HepG2 (cell line): ENCODE measurements at regions not wholly inside any gene's neighbourhood (a gene's known extent, or its start where the extent isn't known, plus 50 kb on each side); places are given as distances from the start of the nearest gene placed in this dataset.
A peak's percentile ranks its signal among the peaks of the same experiment; 100 is the strongest.

Source experiments
- ATAC-seq: fragments of 200-7000 bp; cut with Tn5 transposase; 3 replicates; pipeline ENCODE4 v1.9.1; 2020; ENCODE audit warnings: mild to moderate bottlenecking, moderate library complexity
- BruUV-seq: library from RNA; stranded (reverse); fragments of 400-500 nt; replicated peaks from 2 replicates; lab custom pipeline; 2021; lab: Mats Ljungman, UMichigan
- CTCF ChIA-PET: fragments of 300-600 bp; formaldehyde crosslinking; extraction: SDS; loops from one replicate; lab custom pipeline; 2021; ENCODE audit warnings: low total read pairs, inconsistent platforms, low intra/inter-chr PET ratio; lab: Yijun Ruan, JAX
- POLR2A ChIA-PET: fragments of 350-600 bp; sonication (Branson Sonifier 250); formaldehyde crosslinking; loops from one replicate; lab custom pipeline; 2020; ENCODE audit warnings: antibody characterized with exemption, inconsistent platforms; lab: Yijun Ruan, JAX
- DNase-seq: peaks from one replicate; pipeline ENCODE4 v3.0.0-alpha.2; 2015; ENCODE audit warnings: low spot score
- FAIRE-seq: peaks from 3 replicates; lab custom pipeline; 2011; peaks lifted over from hg19 to GRCh38; lab: Jason Lieb, UNC
- H2AFZ ChIP-seq: one replicate; pipeline ENCODE4 v1.6.1; 2011; ENCODE audit warnings: low read length, inconsistent platforms
- H3K27ac ChIP-seq: fragments of 300-600 bp; 3 replicates; pipeline ENCODE4 v1.8.0; 2011; ENCODE audit warnings: mixed run types, mild to moderate bottlenecking, mixed read lengths, low read length, inconsistent platforms; ENCODE audit not compliant: insufficient read depth; ENCODE audit errors: extremely low read length
- H3K27me3 ChIP-seq, 2 experiments: fragments of 200-600 bp in 1 of 2; 2 replicates in 1 of 2; 3 replicates in 1 of 2; pipeline versions ENCODE4 v1.6.0 to v1.8.0; 2011; ENCODE audit warnings: low read length in 2 of 2, mild to moderate bottlenecking in 2 of 2, moderate library complexity in 2 of 2, inconsistent platforms in 1 of 2; ENCODE audit not compliant: insufficient read depth in 2 of 2, control insufficient read depth in 1 of 2
- H3K36me3 ChIP-seq, 2 experiments: fragments of 200-600 bp in 1 of 2; replicated peaks in 1 of 2; 2 replicates in 1 of 2; 3 replicates in 1 of 2; pipeline versions ENCODE4 v1.5.1 to v1.8.0; 2011; ENCODE audit warnings: low read length in 2 of 2, inconsistent platforms in 1 of 2; ENCODE audit not compliant: insufficient read depth in 2 of 2, control insufficient read depth in 1 of 2
- H3K4me1 ChIP-seq: 2 replicates; pipeline ENCODE4 v1.5.1; 2012; ENCODE audit warnings: low read length, inconsistent platforms; ENCODE audit not compliant: insufficient read depth
- H3K4me2 ChIP-seq: 2 replicates; pipeline ENCODE4 v1.6.0; 2011; ENCODE audit warnings: low read depth, low read length, inconsistent platforms
- H3K4me3 ChIP-seq, 3 experiments: fragments of 200-600 bp in 1 of 3; sonication (generic), shearing (Covaris generic) in 1 of 3; replicated peaks in 1 of 3; 2 replicates each; pipeline ENCODE4 v1.5.1; 2011 to 2016; ENCODE audit warnings: low read length in 3 of 3, inconsistent platforms in 2 of 3, low read depth in 2 of 3, mild to moderate bottlenecking in 2 of 3, control low read depth in 1 of 3, mixed read lengths in 1 of 3; ENCODE audit not compliant: insufficient read depth in 1 of 3
- H3K79me2 ChIP-seq: one replicate; pipeline ENCODE4 v1.6.1; 2011; ENCODE audit warnings: low read length, inconsistent platforms; ENCODE audit not compliant: insufficient read depth
- H3K9ac ChIP-seq: 2 replicates; pipeline ENCODE4 v1.6.0; 2011; ENCODE audit warnings: mild to moderate bottlenecking, low read depth, low read length, inconsistent platforms; ENCODE audit not compliant: insufficient read depth
- H3K9me3 ChIP-seq: 2 replicates; pipeline ENCODE4 v1.5.1; 2012; ENCODE audit warnings: mild to moderate bottlenecking, low read length
- H4K20me1 ChIP-seq: 2 replicates; pipeline ENCODE4 v1.6.0; 2011; ENCODE audit warnings: inconsistent platforms, mild to moderate bottlenecking, low read length, moderate library complexity; ENCODE audit not compliant: insufficient read depth
- CREB1 ChIP-seq, 2 experiments: fragments of 450-650 bp in 1 of 2; IDR thresholded peaks; 2 replicates each; pipeline ENCODE4 v1.6.1; 2016 to 2017; ENCODE audit warnings: control low read depth in 1 of 2, mild to moderate bottlenecking in 1 of 2, missing compliant biosample characterization in 1 of 2, missing genetic modification characterization in 1 of 2
- HOXA7 ChIP-seq: sonication (generic); formaldehyde crosslinking; IDR thresholded peaks from 2 replicates; pipeline ENCODE4 v1.8.1; 2022; ENCODE audit warnings: mild to moderate bottlenecking, missing genetic modification reagents, moderate library complexity
- IRF9 ChIP-seq: sonication (generic); formaldehyde crosslinking; IDR thresholded peaks from 2 replicates; pipeline ENCODE4 v1.8.0; 2022; ENCODE audit warnings: missing genetic modification reagents, mild to moderate bottlenecking, borderline replicate concordance
- ZBED4 ChIP-seq: sonication (generic); formaldehyde crosslinking; IDR thresholded peaks from 2 replicates; pipeline ENCODE4 v1.4.0; 2020; ENCODE audit warnings: missing genetic modification reagents, borderline replicate concordance
- ZNF503 ChIP-seq: sonication (generic); formaldehyde crosslinking; IDR thresholded peaks from 2 replicates; pipeline ENCODE4 v1.4.0; 2020; ENCODE audit warnings: missing genetic modification reagents
- ZNF530 ChIP-seq: sonication (generic); formaldehyde crosslinking; IDR thresholded peaks from 2 replicates; pipeline ENCODE4 v1.5.0; 2020; ENCODE audit warnings: low read depth, mild to moderate bottlenecking, missing genetic modification reagents
- ZNF646 ChIP-seq: sonication (generic); formaldehyde crosslinking; IDR thresholded peaks from 2 replicates; pipeline ENCODE4 v1.9.0; 2021; ENCODE audit warnings: mild to moderate bottlenecking, missing genetic modification reagents
- WGBS: methylation state at CpG from one replicate; pipeline ENCODE4 v1.1.6; 2017; ENCODE audit warnings: low lambda C conversion rate; 5-methylcytosine and 5-hydroxymethylcytosine counted together
- in situ Hi-C: cut with HindIII; loops from 2 replicates; pipeline ENCODE4 v1.10.0; 2017; ENCODE audit warnings: low pct_unique_long_range_greater_than_20kb; ENCODE audit not compliant: extremely low pct_ligation_motif_present
- intact Hi-C: fragments of 100-400 bp; cut with micrococcal nuclease; formaldehyde crosslinking; loops from one replicate; pipeline ENCODE4 v1.10.0; 2022; ENCODE audit not compliant: unreplicated experiment

GRCh38 chr12:131477613-131478012 is 233.3 kb upstream of the SFSWAP start:
- Histone ChIP-seq H3K27ac (no peak overlapping the region), H4K20me1 (no peaks in the 10 kb centered on the region), H3K36me3 (no peaks in the 10 kb centered on the region), H3K9me3 (peaks cover 5% of the 10 kb centered on the region; the same call in 1 of the 2 replicates), H2AFZ (no peak overlapping the region), H3K4me3 (no peak overlapping the region), H3K4me2 (no peak overlapping the region), H3K27me3 (peaks cover 2 to 20% of the 10 kb centered on the region in 2 experiments; a peak in 3 of 5 replicates), H3K79me2 (no peaks in the 10 kb centered on the region), H3K9ac (no peak overlapping the region), H3K4me1 (no peaks in the 10 kb centered on the region)
- FAIRE-seq (peak; percentile 83), ATAC-seq (no peak), DNase-seq (no peak)
- in situ Hi-C loops, result no loop called here
- intact Hi-C loops, result no loop called here
- no TSS peak for BruUV-seq
- POLR2A ChIA-PET, result no interaction called here
- 26% methylated on average over 2 of the region's 2 CpGs for WGBS
- CTCF ChIA-PET, result no interaction called here
- TF ChIP-seq ZNF503, result no peak
- TF ChIP-seq IRF9, result no peak
- TF ChIP-seq HOXA7 (CRISPR knock-in tag), result no peak
- no peak for TF ChIP-seq ZBED4 (CRISPR knock-in tag)
- peak; percentile 77 for TF ChIP-seq CREB1 (IDR thresholded peaks at IDR 0.05)
- TF ChIP-seq CREB1 (CRISPR knock-in tag; IDR thresholded peaks at IDR 0.05), result no peak
- TF ChIP-seq ZNF530, result no peak
- no peak for TF ChIP-seq ZNF646
